ENCODE measurements at regions not wholly inside any gene's neighbourhood (a gene's known extent, or its start where the extent isn't known, plus 50 kb on each side); places are given as distances from the start of the nearest gene placed in this dataset.

DNA sequence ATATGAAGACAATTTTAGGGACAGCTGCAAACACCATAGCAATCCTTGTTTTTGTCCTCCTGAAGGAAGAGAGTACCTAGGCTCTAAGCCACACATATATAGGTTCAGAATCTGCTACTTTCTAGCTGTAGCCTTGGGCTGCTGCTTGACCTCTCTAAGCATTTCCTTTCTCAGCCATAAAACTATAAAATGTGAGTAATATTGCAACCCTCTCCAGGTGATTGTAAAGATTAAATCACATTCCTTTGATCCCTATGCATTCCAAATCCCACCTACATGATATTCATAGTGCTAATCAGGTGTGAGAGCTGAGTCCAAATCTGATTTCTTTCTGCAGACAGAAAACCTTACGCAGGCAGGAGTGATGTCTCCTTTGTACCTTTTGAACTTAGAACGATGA is 913.5 kb downstream of the VRK1 start:
- H3K4me3 Mint-ChIP-seq, result peak overlapping the region in 1 of 3 donors; percentile 11
- POLR2A ChIA-PET, result no interaction called here

DNA sequence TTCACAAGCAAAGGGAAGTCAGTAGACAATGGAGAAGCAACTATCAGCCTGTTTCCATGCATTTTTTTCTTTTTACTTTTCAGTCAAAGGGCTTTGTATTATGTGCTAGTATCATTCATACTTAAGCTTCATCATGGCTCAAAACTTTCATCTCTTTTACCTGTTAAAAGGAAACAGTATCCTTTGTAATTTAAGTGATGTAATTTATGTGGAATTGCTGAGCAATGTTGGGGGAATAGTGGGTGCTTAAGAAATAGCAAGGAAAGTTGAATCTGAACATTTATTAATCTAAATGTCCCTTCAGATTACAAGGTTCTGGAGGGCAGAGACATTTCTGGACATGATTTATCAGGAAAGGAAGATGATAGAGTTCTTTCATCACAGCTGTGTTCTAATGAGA is 915.3 kb downstream of the VRK1 start:
- Histone ChIP-seq H3K9me3 (no peaks in the 10 kb centered on the region), H3K27ac (ENCODE audit: low read length) (no peak overlapping the region), H3K4me1 (ENCODE audit: control insufficient read depth in 1 of 2, extremely low read depth in 1 of 2, insufficient read depth in 2 of 2, low read length in 2 of 2) (peaks cover 23 to 26% of the 10 kb centered on the region in 2 experiments), H3K36me3 (ENCODE audit: control insufficient read depth in 2 of 2, extremely low read depth in 1 of 2, insufficient read depth in 1 of 2, low read length in 1 of 2) (no peaks in the 10 kb centered on the region), H3K27me3 (replicated peaks in 1 of 2; ENCODE audit: control insufficient read depth in 2 of 2, extremely low read depth in 1 of 2, insufficient read depth in 2 of 2, low read length in 1 of 2) (no peaks in the 10 kb centered on the region), H3K4me3 (ENCODE audit: control insufficient read depth in 1 of 2, extremely low read depth in 1 of 2, low read length in 1 of 2) (no peak overlapping the region)
- Mint-ChIP-seq H3K4me1 (peaks cover 52 to 58% (median 56%) of the 10 kb centered on the region in 3 donors), H3K27ac (peak overlapping the region; percentile 79 to 88), H3K27me3 (no peaks in the 10 kb centered on the region), H3K36me3 (no peaks in the 10 kb centered on the region), H3K9me3 (no peaks in the 10 kb centered on the region), H3K4me3 (no peak overlapping the region)
- ATAC-seq (replicated peaks in 1 of 4), result no peak
- ChIA-PET POLR2A (no interaction called here), CTCF (no interaction called here)
- no peak for DNase-seq

More for the DNA sequence above, 913.5 kb downstream of the VRK1 start:
- WGBS (ENCODE audit: insufficient coverage), result 93% methylated on average over 2 of the region's 2 CpGs
- ATAC-seq (replicated peaks in 1 of 4), result no peak
- Histone ChIP-seq H3K9me3 (no peaks in the 10 kb centered on the region), H3K4me1 (ENCODE audit: control insufficient read depth in 1 of 2, extremely low read depth in 1 of 2, insufficient read depth in 2 of 2, low read length in 2 of 2) (peaks cover 39 to 42% of the 10 kb centered on the region in 2 experiments), H3K27me3 (replicated peaks in 1 of 2; ENCODE audit: control insufficient read depth in 2 of 2, extremely low read depth in 1 of 2, insufficient read depth in 2 of 2, low read length in 1 of 2) (no peaks in the 10 kb centered on the region), H3K27ac (ENCODE audit: low read length) (peak overlapping the region; percentile 16), H3K4me3 (ENCODE audit: control insufficient read depth in 1 of 2, extremely low read depth in 1 of 2, low read length in 1 of 2) (no peak overlapping the region), H3K36me3 (ENCODE audit: control insufficient read depth in 2 of 2, extremely low read depth in 1 of 2, insufficient read depth in 1 of 2, low read length in 1 of 2) (no peaks in the 10 kb centered on the region)
- peaks cover 70 to 73% (median 72%) of the 10 kb centered on the region in 3 donors for H3K4me1 Mint-ChIP-seq
- no peaks in the 10 kb centered on the region for H3K27me3 Mint-ChIP-seq
- CTCF ChIA-PET, result no interaction called here
- H3K9me3 Mint-ChIP-seq, result peaks cover 0 to 3% (median 0%) of the 10 kb centered on the region in 3 donors
- peak overlapping the region; percentile 79 to 88 for H3K27ac Mint-ChIP-seq
- no peak for DNase-seq
- no peaks in the 10 kb centered on the region for H3K36me3 Mint-ChIP-seq

DNA sequence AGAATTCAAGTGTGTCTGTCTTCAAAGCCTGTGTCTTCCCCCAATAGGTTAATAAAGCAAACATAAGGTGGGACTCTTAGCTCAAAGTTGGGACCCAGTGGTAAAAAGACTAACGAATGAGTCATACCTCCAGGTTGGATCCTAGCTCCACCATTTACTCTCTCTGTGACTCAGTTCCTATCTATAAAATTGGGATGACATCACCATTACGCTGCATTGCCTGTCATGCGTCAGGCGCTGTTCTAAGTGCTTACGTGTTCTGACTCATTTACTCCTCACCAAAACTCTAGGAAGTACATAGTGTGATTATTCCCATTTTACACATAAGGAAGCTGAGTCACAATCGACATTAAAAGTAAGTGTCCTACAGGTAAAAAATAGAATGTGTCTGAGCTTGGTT is 915.8 kb downstream of the VRK1 start:
- Histone ChIP-seq H3K36me3 (ENCODE audit: control insufficient read depth in 2 of 2, extremely low read depth in 1 of 2, insufficient read depth in 1 of 2, low read length in 1 of 2) (no peaks in the 10 kb centered on the region), H3K27me3 (replicated peaks in 1 of 2; ENCODE audit: control insufficient read depth in 2 of 2, extremely low read depth in 1 of 2, insufficient read depth in 2 of 2, low read length in 1 of 2) (no peaks in the 10 kb centered on the region), H3K4me1 (ENCODE audit: control insufficient read depth in 1 of 2, extremely low read depth in 1 of 2, insufficient read depth in 2 of 2, low read length in 2 of 2) (peaks cover 20 to 22% of the 10 kb centered on the region in 2 experiments), H3K27ac (ENCODE audit: low read length) (no peak overlapping the region), H3K9me3 (no peaks in the 10 kb centered on the region), H3K4me3 (ENCODE audit: control insufficient read depth in 1 of 2, extremely low read depth in 1 of 2, low read length in 1 of 2) (no peak overlapping the region)
- no peak for ATAC-seq (replicated peaks in 1 of 4)
- Mint-ChIP-seq H3K9me3 (no peaks in the 10 kb centered on the region), H3K4me3 (no peak overlapping the region), H3K27ac (peak overlapping the region; percentile 25 to 88), H3K36me3 (no peaks in the 10 kb centered on the region), H3K4me1 (peaks cover 47 to 54% (median 53%) of the 10 kb centered on the region in 3 donors), H3K27me3 (no peaks in the 10 kb centered on the region)
- ChIA-PET CTCF (no interaction called here), POLR2A (no interaction called here)
- no peak for DNase-seq
- WGBS (ENCODE audit: insufficient coverage), result no CpG with 5 or more reads among the region's 6 CpGs

DNA sequence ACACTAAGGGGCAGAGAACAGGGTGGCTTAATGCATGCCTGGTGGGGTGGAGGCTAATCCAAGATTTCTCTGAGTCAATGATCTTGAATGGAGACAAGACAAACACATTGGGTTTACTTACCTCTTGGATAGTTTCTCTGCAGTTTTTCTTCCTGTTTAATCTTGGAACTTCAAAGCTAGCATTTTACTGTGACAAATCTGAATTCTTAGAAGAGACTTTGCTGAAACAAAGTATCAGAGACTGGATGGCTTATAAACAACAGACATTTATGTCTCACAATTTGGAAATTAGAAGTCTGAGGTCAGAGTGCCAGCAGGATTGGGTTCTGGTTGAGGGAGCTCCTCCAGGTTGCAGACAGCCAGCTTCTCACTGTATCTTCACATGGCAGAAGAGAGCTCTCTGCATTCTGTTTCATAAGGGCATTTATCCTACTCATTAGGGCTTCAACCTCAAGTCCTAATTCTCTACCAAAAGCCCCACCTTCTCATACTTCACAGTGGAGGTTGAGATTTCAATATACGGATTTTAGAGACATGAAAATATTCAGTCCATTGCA is 921.8 kb downstream of the VRK1 start:
- no peaks in the 10 kb centered on the region for H3K36me3 ChIP-seq (ENCODE audit: control insufficient read depth in 2 of 2, extremely low read depth in 1 of 2, insufficient read depth in 1 of 2, low read length in 1 of 2)
- H3K4me3 ChIP-seq (ENCODE audit: control insufficient read depth in 1 of 2, extremely low read depth in 1 of 2, low read length in 1 of 2), result no peak overlapping the region
- POLR2A ChIA-PET, result interaction anchor here (0.5 to 0.6 kb wide), 2 partner anchors 112 to 400 kb away, joined by 4 to 6 read pairs; no protein-coding TSS in a partner anchor
- DNase-seq (no peak), ATAC-seq (replicated peaks in 1 of 4) (peak in 3 of 4 experiments; percentile 22 to 42 (median 31))
- Mint-ChIP-seq H3K27ac (peak overlapping the region; percentile 83 to 87), H3K36me3 (no peaks in the 10 kb centered on the region), H3K4me3 (peak overlapping the region in 1 of 3 donors; percentile 3), H3K9me3 (no peaks in the 10 kb centered on the region), H3K4me1 (peaks cover 55 to 57% (median 56%) of the 10 kb centered on the region in 3 donors), H3K27me3 (no peaks in the 10 kb centered on the region)
- WGBS (ENCODE audit: insufficient coverage), result no CpG with 5 or more reads among the region's 1 CpG
- H3K27ac ChIP-seq (ENCODE audit: low read length), result peak overlapping the region; percentile 43
- no peaks in the 10 kb centered on the region for H3K27me3 ChIP-seq (replicated peaks in 1 of 2; ENCODE audit: control insufficient read depth in 2 of 2, extremely low read depth in 1 of 2, insufficient read depth in 2 of 2, low read length in 1 of 2)
- CTCF ChIA-PET, result no interaction called here
- peaks cover 22 to 41% of the 10 kb centered on the region in 2 experiments for H3K4me1 ChIP-seq (ENCODE audit: control insufficient read depth in 1 of 2, extremely low read depth in 1 of 2, insufficient read depth in 2 of 2, low read length in 2 of 2)
- no peaks in the 10 kb centered on the region for H3K9me3 ChIP-seq

DNA sequence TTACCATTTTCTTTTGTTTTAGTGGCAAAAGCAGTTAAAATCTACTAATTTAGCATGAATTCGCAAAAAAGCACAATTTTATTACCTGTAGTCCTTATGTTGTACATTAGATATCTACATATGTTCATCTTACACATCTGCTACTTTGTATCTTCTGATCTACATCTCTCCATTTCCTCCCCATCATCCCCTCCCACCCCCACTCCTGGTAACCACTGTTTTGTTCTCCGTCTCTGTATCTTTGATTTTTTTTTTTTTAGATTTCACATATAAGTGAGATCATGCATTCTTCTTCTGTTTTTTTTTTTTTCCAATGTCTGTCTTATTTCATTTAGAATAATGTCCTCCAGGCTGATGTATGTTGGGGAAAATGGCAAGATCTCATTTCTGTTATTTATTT is 922.7 kb downstream of the VRK1 start:
- Histone ChIP-seq H3K36me3 (ENCODE audit: control insufficient read depth in 2 of 2, extremely low read depth in 1 of 2, insufficient read depth in 1 of 2, low read length in 1 of 2) (no peaks in the 10 kb centered on the region), H3K27ac (ENCODE audit: low read length) (no peak overlapping the region), H3K4me3 (ENCODE audit: control insufficient read depth in 1 of 2, extremely low read depth in 1 of 2, low read length in 1 of 2) (no peak overlapping the region), H3K4me1 (ENCODE audit: control insufficient read depth in 1 of 2, extremely low read depth in 1 of 2, insufficient read depth in 2 of 2, low read length in 2 of 2) (peaks cover 32 to 49% of the 10 kb centered on the region in 2 experiments), H3K9me3 (no peaks in the 10 kb centered on the region), H3K27me3 (replicated peaks in 1 of 2; ENCODE audit: control insufficient read depth in 2 of 2, extremely low read depth in 1 of 2, insufficient read depth in 2 of 2, low read length in 1 of 2) (no peaks in the 10 kb centered on the region)
- peak in 32 of 35 experiments; percentile 28 to 82 (median 62) for DNase-seq
- no peaks in the 10 kb centered on the region for H3K36me3 Mint-ChIP-seq
- ATAC-seq (replicated peaks in 1 of 4), result peak; percentile 62 to 84 (median 70)
- H3K9me3 Mint-ChIP-seq, result no peaks in the 10 kb centered on the region
- H3K27ac Mint-ChIP-seq, result peak overlapping the region; percentile 86 to 87
- H3K27me3 Mint-ChIP-seq, result no peaks in the 10 kb centered on the region
- ChIA-PET CTCF (no interaction called here), POLR2A (no interaction called here)
- H3K4me1 Mint-ChIP-seq, result peaks cover 65 to 66% (median 66%) of the 10 kb centered on the region in 3 donors
- no CpG with 5 or more reads among the region's 2 CpGs for WGBS (ENCODE audit: insufficient coverage)
- H3K4me3 Mint-ChIP-seq, result peak overlapping the region in 2 of 3 donors; percentile 4 to 37

DNA sequence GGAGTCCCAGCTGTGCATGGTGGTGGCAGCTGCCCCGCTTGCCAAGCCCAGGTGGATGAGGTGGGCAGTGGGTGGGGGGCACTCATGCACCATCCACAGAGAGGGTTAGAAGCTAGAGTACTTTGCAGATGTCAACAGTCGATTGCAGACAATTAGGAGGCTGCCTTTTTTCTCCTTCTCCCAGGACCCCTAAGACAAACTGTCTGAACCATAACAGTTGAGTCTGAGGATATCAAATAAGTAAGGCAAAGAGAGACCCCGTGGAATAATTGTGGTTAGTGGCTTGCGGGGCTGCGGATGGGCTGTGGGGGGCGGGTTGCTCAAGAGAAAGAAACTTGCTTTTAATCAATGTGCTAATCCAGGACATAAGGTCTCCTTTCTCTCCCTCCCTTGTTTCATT is 926.2 kb downstream of the VRK1 start:
- Histone ChIP-seq H3K4me3 (ENCODE audit: control insufficient read depth in 1 of 2, extremely low read depth in 1 of 2, low read length in 1 of 2) (no peak overlapping the region), H3K4me1 (ENCODE audit: control insufficient read depth in 1 of 2, extremely low read depth in 1 of 2, insufficient read depth in 2 of 2, low read length in 2 of 2) (peaks cover 54 to 66% of the 10 kb centered on the region in 2 experiments), H3K27me3 (replicated peaks in 1 of 2; ENCODE audit: control insufficient read depth in 2 of 2, extremely low read depth in 1 of 2, insufficient read depth in 2 of 2, low read length in 1 of 2) (no peaks in the 10 kb centered on the region), H3K27ac (ENCODE audit: low read length) (no peak overlapping the region), H3K36me3 (ENCODE audit: control insufficient read depth in 2 of 2, extremely low read depth in 1 of 2, insufficient read depth in 1 of 2, low read length in 1 of 2) (no peaks in the 10 kb centered on the region), H3K9me3 (no peaks in the 10 kb centered on the region)
- POLR2A ChIA-PET, result no interaction called here
- no peaks in the 10 kb centered on the region for H3K9me3 Mint-ChIP-seq
- no peak for ATAC-seq (replicated peaks in 1 of 4)
- no CpG with 5 or more reads among the region's 6 CpGs for WGBS (ENCODE audit: insufficient coverage)
- CTCF ChIA-PET, result no interaction called here
- peaks cover 90 to 98% (median 95%) of the 10 kb centered on the region in 3 donors for H3K4me1 Mint-ChIP-seq
- H3K27me3 Mint-ChIP-seq, result no peaks in the 10 kb centered on the region
- DNase-seq, result no peak
- H3K4me3 Mint-ChIP-seq, result peak overlapping the region; percentile 18 to 76 (median 67)
- no peaks in the 10 kb centered on the region for H3K36me3 Mint-ChIP-seq
- peak overlapping the region; percentile 99 for H3K27ac Mint-ChIP-seq
